HG02885 (cell line): ENCODE measurements at regions not wholly inside any gene's neighbourhood (a gene's known extent, or its start where the extent isn't known, plus 50 kb on each side); places are given as distances from the start of the nearest gene placed in this dataset.
"Not testable (repeated sequence)": the region's sequence is repeated elsewhere in the genome, so short reads cannot be mapped to it uniquely, and the experiment has no call there.

Source experiments
- ATAC-seq: cut with Tn5 transposase; IDR thresholded peaks from one replicate; pipeline ENCODE4 v1.9.1; 2021; ENCODE audit warnings: mild to moderate bottlenecking; ENCODE audit not compliant: unreplicated experiment, poor library complexity

DNA sequence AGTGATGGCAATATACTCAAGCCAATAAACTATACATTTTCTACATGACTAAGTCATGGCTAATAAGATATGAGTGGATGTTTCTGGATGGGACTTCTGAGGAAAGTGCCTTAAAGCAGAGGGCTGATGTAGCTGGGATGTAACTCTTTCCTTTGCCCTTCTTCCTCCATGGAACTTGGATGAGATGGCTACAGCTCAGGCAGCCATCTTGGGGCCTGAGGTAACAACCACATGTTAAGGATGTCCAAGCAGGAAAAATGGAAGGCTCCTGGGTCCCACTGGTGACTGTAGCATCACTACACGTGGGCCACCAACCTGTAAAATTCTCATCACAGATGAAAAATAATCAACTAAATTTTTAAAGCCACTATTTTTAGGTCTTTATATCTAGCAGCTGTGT lies 54.4 kb upstream of the GRIP1 start:
- ATAC-seq: no peak

DNA sequence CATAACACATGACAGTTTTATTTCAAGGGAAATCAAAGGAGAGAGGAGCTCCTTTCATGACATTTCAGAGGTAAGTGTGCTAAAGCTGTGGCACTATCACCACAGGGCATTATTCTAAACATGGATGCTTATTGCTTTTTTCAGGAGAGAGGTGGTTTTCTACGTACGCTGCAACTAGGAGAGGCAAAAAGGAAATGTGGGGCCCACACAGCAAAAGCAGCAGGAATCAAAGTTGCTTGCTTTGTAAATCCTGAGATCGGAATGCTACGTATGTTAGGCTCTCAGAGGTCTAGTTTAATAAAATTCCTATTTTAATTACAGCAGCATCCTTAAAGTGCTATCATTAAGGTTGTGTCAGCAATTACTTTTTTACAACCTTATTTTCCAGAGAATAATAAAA lies 55.0 kb upstream of the GRIP1 start:
- ATAC-seq: no peak

GRCh38 chr12:66735275-66735674 lies 56.4 kb upstream of the GRIP1 start:
- no peak for ATAC-seq

- ATAC-seq: no peak
These were observed 58.1 kb upstream of the GRIP1 start for GRCh38 chr12:66736931-66737330.

DNA sequence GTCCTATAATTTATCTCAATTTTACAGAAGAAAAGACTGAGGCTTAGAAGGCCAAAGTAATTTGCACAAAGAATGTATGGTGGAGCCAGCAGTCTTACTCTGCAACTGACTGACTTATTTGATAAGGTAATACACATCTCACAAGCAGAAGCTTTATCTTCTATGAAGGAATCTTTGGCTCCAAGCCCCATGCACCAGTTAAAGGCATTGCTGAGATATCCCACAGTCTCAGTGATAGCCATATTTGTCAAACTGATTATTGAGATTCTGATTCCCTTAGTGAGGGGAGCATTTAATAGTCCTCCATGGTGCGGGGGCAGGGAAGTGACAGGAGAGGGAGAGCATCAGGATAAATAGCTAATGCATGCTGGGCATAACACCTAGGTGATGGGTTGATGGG lies 60.4 kb upstream of the GRIP1 start:
- ATAC-seq: no peak

- ATAC-seq: no peak
These were observed 61.2 kb upstream of the GRIP1 start for GRCh38 chr12:66739940-66740651.

GRCh38 chr12:66740732-66741131 lies 61.9 kb upstream of the GRIP1 start:
- ATAC-seq: no peak

DNA sequence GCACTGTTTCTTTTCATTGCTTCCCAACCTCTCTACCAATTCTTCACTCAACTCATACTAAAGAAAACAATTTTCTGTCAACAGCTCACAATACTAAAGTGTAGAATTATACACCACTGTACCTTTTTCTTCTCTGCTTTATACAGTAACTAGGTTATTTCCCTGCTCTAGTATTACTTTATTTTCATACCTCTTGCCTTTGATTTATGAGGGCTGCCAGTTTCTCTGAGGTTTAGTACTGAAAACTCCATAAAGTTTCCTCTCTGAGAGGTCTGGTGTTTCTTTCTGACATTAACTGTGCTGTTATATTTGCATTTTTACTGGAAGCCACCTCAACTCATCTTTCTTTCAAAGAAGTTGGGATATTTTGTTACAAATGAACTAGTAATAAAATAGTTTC lies 63.0 kb upstream of the GRIP1 start:
- no peak for ATAC-seq

GRCh38 chr12:66742508-66743367 lies 63.9 kb upstream of the GRIP1 start:
- ATAC-seq: no peak

GRCh38 chr12:66744461-66744860 lies 65.6 kb upstream of the GRIP1 start:
- no peak for ATAC-seq

DNA sequence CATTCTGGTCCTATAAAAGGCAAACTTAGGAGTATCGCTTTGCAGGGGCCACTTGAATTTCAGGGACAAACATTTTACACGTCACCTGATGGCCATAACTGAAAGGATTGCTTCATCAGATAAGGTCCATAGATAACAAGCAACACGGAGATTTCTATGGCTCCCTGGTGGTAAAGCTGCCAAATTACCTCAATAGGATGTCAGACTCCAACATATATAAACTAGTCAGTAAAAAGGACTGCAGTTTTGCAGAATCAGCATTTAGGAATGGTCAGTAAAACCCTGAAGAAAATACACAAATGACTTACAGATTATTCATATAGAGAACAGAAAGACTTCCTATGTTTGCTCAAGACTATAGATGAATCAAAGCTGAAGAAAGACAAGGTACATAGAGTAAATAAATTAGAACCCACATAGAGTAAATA lies 66.1 kb upstream of the GRIP1 start:
- ATAC-seq: no peak

DNA sequence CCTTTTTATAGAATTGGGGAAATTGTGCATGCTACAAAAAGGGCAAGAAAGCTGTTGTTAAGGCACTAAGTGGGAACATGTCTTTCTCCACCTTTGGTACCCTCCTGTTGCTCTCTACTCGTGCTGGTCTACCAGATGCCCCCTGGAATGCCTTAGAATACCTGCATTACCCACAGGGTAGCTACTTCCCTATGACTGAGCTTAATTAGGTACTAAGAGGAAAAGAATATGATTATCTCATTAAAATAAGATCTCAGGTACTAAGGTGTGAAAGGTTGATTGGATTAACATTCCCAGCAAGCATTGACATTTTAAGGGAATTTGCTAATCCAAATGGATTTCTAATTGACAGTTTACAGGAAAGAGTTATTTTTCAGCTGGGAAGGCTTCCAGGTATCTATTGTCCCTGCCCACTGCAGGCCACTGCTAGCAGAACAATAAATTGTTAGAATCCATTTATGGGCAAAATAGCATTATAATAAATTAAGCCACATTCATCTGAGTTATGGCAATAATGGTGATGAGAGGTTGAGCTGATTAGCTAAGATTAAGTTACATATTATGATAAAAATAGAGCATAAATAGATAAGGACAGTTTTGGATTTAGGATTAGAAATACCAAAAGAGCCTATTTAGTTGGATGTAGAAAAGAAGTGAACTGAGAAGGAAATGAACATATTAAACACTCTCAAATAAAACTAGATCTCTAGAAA lies 67.8 kb upstream of the GRIP1 start:
- no peak for ATAC-seq

DNA sequence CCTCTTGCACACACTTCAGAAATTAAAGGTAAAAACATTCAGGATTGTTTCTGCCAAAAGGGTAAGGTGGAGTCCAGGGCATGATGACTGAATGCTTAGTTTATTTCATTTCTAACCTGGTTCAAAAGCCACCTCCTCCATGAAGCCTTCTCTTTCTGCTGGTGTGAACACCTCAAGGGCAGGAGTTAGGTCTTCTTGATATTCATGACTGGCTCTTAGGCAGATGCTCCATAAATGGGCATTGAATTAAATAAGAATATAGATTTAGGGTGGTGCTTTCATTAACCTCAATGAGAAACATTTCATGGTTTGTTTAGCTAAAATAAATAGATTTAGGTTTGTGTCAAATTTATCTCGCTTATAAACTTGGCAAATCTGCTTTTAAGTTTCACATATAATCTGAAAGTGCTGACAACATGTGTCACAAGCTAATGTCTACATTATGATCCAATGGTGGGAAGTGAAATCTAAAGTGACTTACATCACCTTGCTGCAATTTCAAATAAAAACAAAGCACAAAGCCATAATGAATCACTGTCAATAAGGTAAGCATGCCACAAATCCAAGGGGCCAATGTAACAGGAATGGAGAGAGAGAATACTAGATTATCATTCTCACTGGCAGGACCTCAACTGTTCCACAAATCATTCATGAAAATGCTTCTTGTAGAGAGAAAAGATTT lies 72.7 kb upstream of the GRIP1 start:
- ATAC-seq: no peak

GRCh38 chr12:66753810-66754209 lies 74.9 kb upstream of the GRIP1 start:
- ATAC-seq: no peak

DNA sequence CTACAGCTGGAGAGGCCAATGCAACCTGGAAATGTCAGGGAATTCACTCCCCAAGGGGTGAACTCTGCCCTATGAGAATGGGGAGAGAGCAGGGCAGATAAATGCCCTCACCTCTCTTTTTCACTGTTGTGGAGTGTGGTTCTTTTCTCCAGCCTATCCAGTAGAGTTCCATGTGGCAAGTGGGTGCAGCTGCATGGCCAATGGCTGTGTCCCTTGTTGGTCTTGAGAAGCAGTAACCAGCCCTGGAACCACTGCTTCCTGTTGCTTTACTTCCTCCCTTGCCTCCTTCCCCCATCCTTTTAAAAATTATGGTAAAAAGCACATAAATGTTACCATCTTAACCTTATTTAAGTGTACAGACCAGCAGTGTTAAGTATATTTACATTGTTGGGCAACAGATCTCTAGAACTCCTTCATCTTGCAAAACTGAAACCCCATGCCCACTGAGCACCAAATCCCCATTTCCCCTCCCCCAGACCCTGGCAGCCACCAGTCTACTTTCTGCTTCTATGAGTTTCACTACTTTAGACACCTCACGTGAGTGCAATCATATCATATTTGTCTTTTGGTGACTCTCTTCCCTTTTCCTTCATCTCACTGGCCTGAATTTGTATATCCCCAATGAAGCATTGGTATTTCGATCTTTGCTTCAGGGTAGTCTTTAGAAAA lies 77.0 kb upstream of the GRIP1 start:
- ATAC-seq: no peak

DNA sequence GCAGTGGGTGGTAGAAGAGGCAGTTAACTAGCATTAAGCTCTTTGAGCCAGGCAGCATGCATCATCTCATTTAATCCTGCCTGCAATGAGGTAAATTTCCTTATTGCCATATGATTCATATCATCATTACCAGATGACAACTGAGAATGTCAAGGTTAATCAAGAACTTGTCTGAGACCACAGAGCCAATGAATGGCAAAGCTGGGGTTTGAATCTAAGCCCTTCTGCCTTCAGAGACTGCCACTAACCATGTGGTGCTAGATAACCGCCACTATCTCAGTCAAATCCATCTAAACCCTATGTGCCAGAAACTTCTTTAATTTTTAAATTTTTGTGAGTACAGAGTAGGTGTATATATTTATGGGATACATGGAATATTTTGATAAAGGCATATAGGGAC lies 77.8 kb upstream of the GRIP1 start:
- no peak for ATAC-seq

GRCh38 chr12:66760122-66760521 lies 81.2 kb upstream of the GRIP1 start:
- not testable (repeated sequence) for ATAC-seq

- no peak for ATAC-seq
These were observed 84.6 kb upstream of the GRIP1 start for GRCh38 chr12:66763467-66763866.

DNA sequence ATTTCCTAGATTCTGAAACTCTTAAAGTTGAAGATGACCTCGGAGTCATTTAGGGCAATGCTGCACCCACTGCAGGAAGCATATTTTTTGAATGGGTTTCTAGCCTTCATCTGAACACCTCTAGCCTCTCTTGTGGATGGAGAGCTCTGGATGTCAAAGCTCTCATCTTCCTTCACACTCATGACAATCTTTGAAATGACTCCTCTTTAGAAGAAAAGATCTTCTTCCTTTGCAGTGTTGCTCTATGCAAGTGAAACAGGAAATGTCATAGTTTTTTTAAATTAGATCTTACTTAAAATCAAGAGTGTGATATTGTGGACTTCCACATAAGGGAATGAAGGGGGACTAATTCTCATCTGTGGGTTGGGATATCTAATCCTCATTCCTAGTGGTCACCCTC lies 86.3 kb upstream of the GRIP1 start:
- ATAC-seq: no peak

GRCh38 chr12:66767536-66767935 lies 88.7 kb upstream of the GRIP1 start:
- ATAC-seq: no peak
